WTC11 (cell line): ENCODE measurements at regions not wholly inside any gene's neighbourhood (a gene's known extent, or its start where the extent isn't known, plus 50 kb on each side); places are given as distances from the start of the nearest gene placed in this dataset.

Experiments
- FOXP1 ChIP-seq: sonication (generic); formaldehyde crosslinking; IDR thresholded peaks from 2 replicates; pipeline ENCODE4 v1.8.0; 2022; ENCODE audit warnings: missing genetic modification reagents, mild to moderate bottlenecking, moderate library complexity, borderline replicate concordance
- MYBL2 ChIP-seq: sonication (generic); formaldehyde crosslinking; IDR thresholded peaks from 2 replicates; pipeline ENCODE4 v1.8.1; 2023; ENCODE audit warnings: mild to moderate bottlenecking, moderate library complexity, missing genetic modification reagents
- NFE2L1 ChIP-seq: sonication (generic); formaldehyde crosslinking; IDR thresholded peaks from 2 replicates; pipeline ENCODE4 v1.8.1; 2023; ENCODE audit warnings: missing genetic modification reagents
- NR2C2 ChIP-seq: sonication (generic); formaldehyde crosslinking; IDR thresholded peaks from 2 replicates; pipeline ENCODE4 v1.8.0; 2022; ENCODE audit warnings: mild to moderate bottlenecking, missing genetic modification reagents
- RORB ChIP-seq: fragments of 250-450 bp; sonication (Bioruptor Pico); IDR thresholded peaks from 2 replicates; pipeline ENCODE4 v1.9.0; 2021; ENCODE audit warnings: mild to moderate bottlenecking
- ZNF232 ChIP-seq: sonication (generic); formaldehyde crosslinking; IDR thresholded peaks from 2 replicates; pipeline ENCODE4 v1.8.0; 2022; ENCODE audit warnings: mild to moderate bottlenecking, missing genetic modification reagents
- TF ChIP-seq, protein P1 (sequence below): sonication (generic); formaldehyde crosslinking; conservative IDR thresholded peaks from 2 replicates; pipeline ENCODE4 v1.8.1; 2023; ENCODE audit warnings: mild to moderate bottlenecking, low read depth, missing genetic modification reagents, moderate library complexity
- TF ChIP-seq, protein P2 (sequence below): sonication (generic); formaldehyde crosslinking; IDR thresholded peaks from 2 replicates; pipeline ENCODE4 v1.8.1; 2023; ENCODE audit warnings: mild to moderate bottlenecking, missing genetic modification reagents, borderline replicate concordance
- TF ChIP-seq, protein P3 (sequence below): sonication (generic); formaldehyde crosslinking; IDR thresholded peaks from 2 replicates; pipeline ENCODE4 v1.8.1; 2023; ENCODE audit warnings: mild to moderate bottlenecking, missing genetic modification reagents
- TF ChIP-seq, protein P4 (sequence below): sonication (generic); formaldehyde crosslinking; IDR thresholded peaks from 2 replicates; pipeline ENCODE4 v1.8.0; 2022; ENCODE audit warnings: mild to moderate bottlenecking, missing genetic modification reagents
- TF ChIP-seq, protein P5 (sequence below): sonication (generic); formaldehyde crosslinking; IDR thresholded peaks from 2 replicates; pipeline ENCODE4 v1.8.1; 2023; ENCODE audit warnings: mild to moderate bottlenecking, moderate library complexity, missing genetic modification reagents
- TF ChIP-seq, protein P6 (sequence below): sonication (generic); formaldehyde crosslinking; IDR thresholded peaks from 2 replicates; pipeline ENCODE4 v1.8.0; 2023; ENCODE audit warnings: mild to moderate bottlenecking, missing genetic modification reagents
- TF ChIP-seq, protein P7 (sequence below): sonication (generic); formaldehyde crosslinking; IDR thresholded peaks from 2 replicates; pipeline ENCODE4 v1.8.1; 2022; ENCODE audit warnings: low read depth, missing genetic modification reagents, borderline replicate concordance

DNA sequence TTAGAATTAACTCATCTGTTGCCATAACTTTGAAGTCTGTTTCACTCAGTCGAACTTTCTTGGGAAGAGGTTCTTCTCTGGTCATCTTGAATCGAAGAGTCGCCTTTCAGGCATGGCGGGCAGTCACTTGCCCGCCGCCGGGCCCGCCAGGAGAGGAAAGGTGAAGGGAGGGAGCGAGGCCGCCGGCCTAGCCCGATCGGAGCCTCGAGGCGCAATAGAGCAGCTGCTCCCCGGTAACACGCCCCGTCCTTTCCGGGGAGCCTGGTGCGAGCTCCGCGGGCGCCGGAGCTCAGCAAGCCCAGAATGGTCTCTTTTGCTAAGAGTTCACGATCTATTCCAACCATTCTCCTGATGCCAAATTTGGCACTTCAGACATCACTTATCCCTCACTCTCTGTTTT lies 591.8 kb downstream of the TFAP2B start (continued):
- TF ChIP-seq, protein P1, sequence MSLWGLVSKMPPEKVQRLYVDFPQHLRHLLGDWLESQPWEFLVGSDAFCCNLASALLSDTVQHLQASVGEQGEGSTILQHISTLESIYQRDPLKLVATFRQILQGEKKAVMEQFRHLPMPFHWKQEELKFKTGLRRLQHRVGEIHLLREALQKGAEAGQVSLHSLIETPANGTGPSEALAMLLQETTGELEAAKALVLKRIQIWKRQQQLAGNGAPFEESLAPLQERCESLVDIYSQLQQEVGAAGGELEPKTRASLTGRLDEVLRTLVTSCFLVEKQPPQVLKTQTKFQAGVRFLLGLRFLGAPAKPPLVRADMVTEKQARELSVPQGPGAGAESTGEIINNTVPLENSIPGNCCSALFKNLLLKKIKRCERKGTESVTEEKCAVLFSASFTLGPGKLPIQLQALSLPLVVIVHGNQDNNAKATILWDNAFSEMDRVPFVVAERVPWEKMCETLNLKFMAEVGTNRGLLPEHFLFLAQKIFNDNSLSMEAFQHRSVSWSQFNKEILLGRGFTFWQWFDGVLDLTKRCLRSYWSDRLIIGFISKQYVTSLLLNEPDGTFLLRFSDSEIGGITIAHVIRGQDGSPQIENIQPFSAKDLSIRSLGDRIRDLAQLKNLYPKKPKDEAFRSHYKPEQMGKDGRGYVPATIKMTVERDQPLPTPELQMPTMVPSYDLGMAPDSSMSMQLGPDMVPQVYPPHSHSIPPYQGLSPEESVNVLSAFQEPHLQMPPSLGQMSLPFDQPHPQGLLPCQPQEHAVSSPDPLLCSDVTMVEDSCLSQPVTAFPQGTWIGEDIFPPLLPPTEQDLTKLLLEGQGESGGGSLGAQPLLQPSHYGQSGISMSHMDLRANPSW = no peak
- TF ChIP-seq, protein P2, sequence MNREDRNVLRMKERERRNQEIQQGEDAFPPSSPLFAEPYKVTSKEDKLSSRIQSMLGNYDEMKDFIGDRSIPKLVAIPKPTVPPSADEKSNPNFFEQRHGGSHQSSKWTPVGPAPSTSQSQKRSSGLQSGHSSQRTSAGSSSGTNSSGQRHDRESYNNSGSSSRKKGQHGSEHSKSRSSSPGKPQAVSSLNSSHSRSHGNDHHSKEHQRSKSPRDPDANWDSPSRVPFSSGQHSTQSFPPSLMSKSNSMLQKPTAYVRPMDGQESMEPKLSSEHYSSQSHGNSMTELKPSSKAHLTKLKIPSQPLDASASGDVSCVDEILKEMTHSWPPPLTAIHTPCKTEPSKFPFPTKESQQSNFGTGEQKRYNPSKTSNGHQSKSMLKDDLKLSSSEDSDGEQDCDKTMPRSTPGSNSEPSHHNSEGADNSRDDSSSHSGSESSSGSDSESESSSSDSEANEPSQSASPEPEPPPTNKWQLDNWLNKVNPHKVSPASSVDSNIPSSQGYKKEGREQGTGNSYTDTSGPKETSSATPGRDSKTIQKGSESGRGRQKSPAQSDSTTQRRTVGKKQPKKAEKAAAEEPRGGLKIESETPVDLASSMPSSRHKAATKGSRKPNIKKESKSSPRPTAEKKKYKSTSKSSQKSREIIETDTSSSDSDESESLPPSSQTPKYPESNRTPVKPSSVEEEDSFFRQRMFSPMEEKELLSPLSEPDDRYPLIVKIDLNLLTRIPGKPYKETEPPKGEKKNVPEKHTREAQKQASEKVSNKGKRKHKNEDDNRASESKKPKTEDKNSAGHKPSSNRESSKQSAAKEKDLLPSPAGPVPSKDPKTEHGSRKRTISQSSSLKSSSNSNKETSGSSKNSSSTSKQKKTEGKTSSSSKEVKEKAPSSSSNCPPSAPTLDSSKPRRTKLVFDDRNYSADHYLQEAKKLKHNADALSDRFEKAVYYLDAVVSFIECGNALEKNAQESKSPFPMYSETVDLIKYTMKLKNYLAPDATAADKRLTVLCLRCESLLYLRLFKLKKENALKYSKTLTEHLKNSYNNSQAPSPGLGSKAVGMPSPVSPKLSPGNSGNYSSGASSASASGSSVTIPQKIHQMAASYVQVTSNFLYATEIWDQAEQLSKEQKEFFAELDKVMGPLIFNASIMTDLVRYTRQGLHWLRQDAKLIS (CRISPR knock-in tag) = no peak
- no peak for TF ChIP-seq ZNF232 (CRISPR knock-in tag)
- TF ChIP-seq, protein P3, sequence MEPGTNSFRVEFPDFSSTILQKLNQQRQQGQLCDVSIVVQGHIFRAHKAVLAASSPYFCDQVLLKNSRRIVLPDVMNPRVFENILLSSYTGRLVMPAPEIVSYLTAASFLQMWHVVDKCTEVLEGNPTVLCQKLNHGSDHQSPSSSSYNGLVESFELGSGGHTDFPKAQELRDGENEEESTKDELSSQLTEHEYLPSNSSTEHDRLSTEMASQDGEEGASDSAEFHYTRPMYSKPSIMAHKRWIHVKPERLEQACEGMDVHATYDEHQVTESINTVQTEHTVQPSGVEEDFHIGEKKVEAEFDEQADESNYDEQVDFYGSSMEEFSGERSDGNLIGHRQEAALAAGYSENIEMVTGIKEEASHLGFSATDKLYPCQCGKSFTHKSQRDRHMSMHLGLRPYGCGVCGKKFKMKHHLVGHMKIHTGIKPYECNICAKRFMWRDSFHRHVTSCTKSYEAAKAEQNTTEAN = no peak
- TF ChIP-seq, protein P4, sequence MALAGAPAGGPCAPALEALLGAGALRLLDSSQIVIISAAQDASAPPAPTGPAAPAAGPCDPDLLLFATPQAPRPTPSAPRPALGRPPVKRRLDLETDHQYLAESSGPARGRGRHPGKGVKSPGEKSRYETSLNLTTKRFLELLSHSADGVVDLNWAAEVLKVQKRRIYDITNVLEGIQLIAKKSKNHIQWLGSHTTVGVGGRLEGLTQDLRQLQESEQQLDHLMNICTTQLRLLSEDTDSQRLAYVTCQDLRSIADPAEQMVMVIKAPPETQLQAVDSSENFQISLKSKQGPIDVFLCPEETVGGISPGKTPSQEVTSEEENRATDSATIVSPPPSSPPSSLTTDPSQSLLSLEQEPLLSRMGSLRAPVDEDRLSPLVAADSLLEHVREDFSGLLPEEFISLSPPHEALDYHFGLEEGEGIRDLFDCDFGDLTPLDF (CRISPR knock-in tag) = no peak
- TF ChIP-seq, protein P5, sequence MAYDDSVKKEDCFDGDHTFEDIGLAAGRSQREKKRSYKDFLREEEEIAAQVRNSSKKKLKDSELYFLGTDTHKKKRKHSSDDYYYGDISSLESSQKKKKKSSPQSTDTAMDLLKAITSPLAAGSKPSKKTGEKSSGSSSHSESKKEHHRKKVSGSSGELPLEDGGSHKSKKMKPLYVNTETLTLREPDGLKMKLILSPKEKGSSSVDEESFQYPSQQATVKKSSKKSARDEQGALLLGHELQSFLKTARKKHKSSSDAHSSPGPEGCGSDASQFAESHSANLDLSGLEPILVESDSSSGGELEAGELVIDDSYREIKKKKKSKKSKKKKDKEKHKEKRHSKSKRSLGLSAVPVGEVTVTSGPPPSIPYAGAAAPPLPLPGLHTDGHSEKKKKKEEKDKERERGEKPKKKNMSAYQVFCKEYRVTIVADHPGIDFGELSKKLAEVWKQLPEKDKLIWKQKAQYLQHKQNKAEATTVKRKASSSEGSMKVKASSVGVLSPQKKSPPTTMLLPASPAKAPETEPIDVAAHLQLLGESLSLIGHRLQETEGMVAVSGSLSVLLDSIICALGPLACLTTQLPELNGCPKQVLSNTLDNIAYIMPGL = no peak
- no peak for TF ChIP-seq NR2C2 (CRISPR knock-in tag)
- no peak for TF ChIP-seq RORB
- no peak for TF ChIP-seq MYBL2 (CRISPR knock-in tag)
- TF ChIP-seq FOXP1 (CRISPR knock-in tag) = no peak
- TF ChIP-seq, protein P6, sequence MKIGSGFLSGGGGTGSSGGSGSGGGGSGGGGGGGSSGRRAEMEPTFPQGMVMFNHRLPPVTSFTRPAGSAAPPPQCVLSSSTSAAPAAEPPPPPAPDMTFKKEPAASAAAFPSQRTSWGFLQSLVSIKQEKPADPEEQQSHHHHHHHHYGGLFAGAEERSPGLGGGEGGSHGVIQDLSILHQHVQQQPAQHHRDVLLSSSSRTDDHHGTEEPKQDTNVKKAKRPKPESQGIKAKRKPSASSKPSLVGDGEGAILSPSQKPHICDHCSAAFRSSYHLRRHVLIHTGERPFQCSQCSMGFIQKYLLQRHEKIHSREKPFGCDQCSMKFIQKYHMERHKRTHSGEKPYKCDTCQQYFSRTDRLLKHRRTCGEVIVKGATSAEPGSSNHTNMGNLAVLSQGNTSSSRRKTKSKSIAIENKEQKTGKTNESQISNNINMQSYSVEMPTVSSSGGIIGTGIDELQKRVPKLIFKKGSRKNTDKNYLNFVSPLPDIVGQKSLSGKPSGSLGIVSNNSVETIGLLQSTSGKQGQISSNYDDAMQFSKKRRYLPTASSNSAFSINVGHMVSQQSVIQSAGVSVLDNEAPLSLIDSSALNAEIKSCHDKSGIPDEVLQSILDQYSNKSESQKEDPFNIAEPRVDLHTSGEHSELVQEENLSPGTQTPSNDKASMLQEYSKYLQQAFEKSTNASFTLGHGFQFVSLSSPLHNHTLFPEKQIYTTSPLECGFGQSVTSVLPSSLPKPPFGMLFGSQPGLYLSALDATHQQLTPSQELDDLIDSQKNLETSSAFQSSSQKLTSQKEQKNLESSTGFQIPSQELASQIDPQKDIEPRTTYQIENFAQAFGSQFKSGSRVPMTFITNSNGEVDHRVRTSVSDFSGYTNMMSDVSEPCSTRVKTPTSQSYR (CRISPR knock-in tag) = no peak
- TF ChIP-seq, protein P7, sequence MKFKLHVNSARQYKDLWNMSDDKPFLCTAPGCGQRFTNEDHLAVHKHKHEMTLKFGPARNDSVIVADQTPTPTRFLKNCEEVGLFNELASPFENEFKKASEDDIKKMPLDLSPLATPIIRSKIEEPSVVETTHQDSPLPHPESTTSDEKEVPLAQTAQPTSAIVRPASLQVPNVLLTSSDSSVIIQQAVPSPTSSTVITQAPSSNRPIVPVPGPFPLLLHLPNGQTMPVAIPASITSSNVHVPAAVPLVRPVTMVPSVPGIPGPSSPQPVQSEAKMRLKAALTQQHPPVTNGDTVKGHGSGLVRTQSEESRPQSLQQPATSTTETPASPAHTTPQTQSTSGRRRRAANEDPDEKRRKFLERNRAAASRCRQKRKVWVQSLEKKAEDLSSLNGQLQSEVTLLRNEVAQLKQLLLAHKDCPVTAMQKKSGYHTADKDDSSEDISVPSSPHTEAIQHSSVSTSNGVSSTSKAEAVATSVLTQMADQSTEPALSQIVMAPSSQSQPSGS (CRISPR knock-in tag) = no peak
- TF ChIP-seq NFE2L1 = no peak
